ENCODE measurements at regions not wholly inside any gene's neighbourhood (a gene's known extent, or its start where the extent isn't known, plus 50 kb on each side); places are given as distances from the start of the nearest gene placed in this dataset.

GRCh38 chr6:97653517-97653916 is 370.5 kb upstream of the MMS22L start:
- Histone ChIP-seq H3K27me3 (no peaks in the 10 kb centered on the region), H3K36me3 (no peaks in the 10 kb centered on the region), H3K4me1 (no peaks in the 10 kb centered on the region), H3K4me3 (no peak overlapping the region), H3K9me3 (no peaks in the 10 kb centered on the region), H3K27ac (no peak overlapping the region)
- no peak for TF ChIP-seq CTCF (IDR thresholded peaks at IDR 0.05)
- intact Hi-C loops (cut with DNase I): no loop called here
- no peak for ATAC-seq
- DNase-seq: no peak

GRCh38 chr6:97654674-97655073 is 371.7 kb upstream of the MMS22L start:
- no peak for DNase-seq
- ATAC-seq: no peak
- Histone ChIP-seq H3K36me3 (no peaks in the 10 kb centered on the region), H3K27me3 (no peaks in the 10 kb centered on the region), H3K27ac (no peak overlapping the region), H3K4me3 (no peak overlapping the region), H3K4me1 (no peaks in the 10 kb centered on the region), H3K9me3 (no peaks in the 10 kb centered on the region)
- intact Hi-C loops (cut with DNase I): no loop called here
- no peak for TF ChIP-seq CTCF (IDR thresholded peaks at IDR 0.05)

- no peaks in the 10 kb centered on the region for H3K36me3 ChIP-seq
- no peak overlapping the region for H3K4me3 ChIP-seq
- H3K4me1 ChIP-seq: no peaks in the 10 kb centered on the region
- H3K27me3 ChIP-seq: no peaks in the 10 kb centered on the region
- DNase-seq (no peak), ATAC-seq (no peak)
- no peak for TF ChIP-seq CTCF (IDR thresholded peaks at IDR 0.05)
- intact Hi-C loops (cut with DNase I): no loop called here
- H3K27ac ChIP-seq: no peak overlapping the region
- no peaks in the 10 kb centered on the region for H3K9me3 ChIP-seq
Measured at GRCh38 chr6:97656236-97656635, 373.2 kb upstream of the MMS22L start.

- H3K9me3 ChIP-seq: no peaks in the 10 kb centered on the region
- intact Hi-C loops (cut with DNase I): no loop called here
- H3K4me3 ChIP-seq: no peak overlapping the region
- H3K4me1 ChIP-seq: no peaks in the 10 kb centered on the region
- no peaks in the 10 kb centered on the region for H3K36me3 ChIP-seq
- H3K27ac ChIP-seq: no peak overlapping the region
- DNase-seq (no peak), ATAC-seq (no peak)
- no peaks in the 10 kb centered on the region for H3K27me3 ChIP-seq
- no peak for TF ChIP-seq CTCF (IDR thresholded peaks at IDR 0.05)
Measured at GRCh38 chr6:97656706-97657350, 373.8 kb upstream of the MMS22L start.

- Histone ChIP-seq H3K9me3 (no peaks in the 10 kb centered on the region), H3K27ac (no peak overlapping the region), H3K27me3 (no peaks in the 10 kb centered on the region), H3K4me1 (no peaks in the 10 kb centered on the region), H3K36me3 (no peaks in the 10 kb centered on the region), H3K4me3 (no peak overlapping the region)
- intact Hi-C loops (cut with DNase I): no loop called here
- no peak for DNase-seq
- TF ChIP-seq CTCF (IDR thresholded peaks at IDR 0.05): no peak
- ATAC-seq: no peak
Measured at GRCh38 chr6:97658090-97658489, 375.1 kb upstream of the MMS22L start.

Measured in left lung (tissue), 4 donors.